Endothelial cell of umbilical vein (primary cell): ENCODE measurements at regions not wholly inside any gene's neighbourhood (a gene's known extent, or its start where the extent isn't known, plus 50 kb on each side); places are given as distances from the start of the nearest gene placed in this dataset.
A peak's percentile ranks its signal among the peaks of the same experiment; 100 is the strongest.

Source experiments
- BruUV-seq: library from RNA; stranded (reverse); fragments of 400-500 nt; replicated peaks from 2 replicates; lab custom pipeline; 2021; lab: Mats Ljungman, UMichigan
- CTCF ChIA-PET: fragments of 300-600, 350-600 bp; sonication (Branson Sonifier 250); formaldehyde crosslinking; loops from one replicate; lab custom pipeline; 2021; ENCODE audit warnings: antibody characterized with exemption, inconsistent platforms; lab: Charles Lee
- POLR2A ChIA-PET: fragments of 300-600, 350-600 bp; sonication (Branson Sonifier 250); formaldehyde crosslinking; loops from one replicate; lab custom pipeline; 2021; ENCODE audit warnings: antibody characterized with exemption, inconsistent platforms; lab: Charles Lee
- DNase-seq: peaks from one replicate; pipeline ENCODE4 v3.0.0-alpha.2; 2011; ENCODE audit warnings: low read depth, low spot score
- FAIRE-seq: peaks from 2 replicates; lab custom pipeline; 2011; peaks lifted over from hg19 to GRCh38; lab: Jason Lieb, UNC
- H2AFZ ChIP-seq: 2 replicates; pipeline ENCODE4 v1.6.0; 2012; ENCODE audit warnings: low read depth, low read length, control low read depth, inconsistent platforms
- H3K27ac ChIP-seq: 2 replicates; pipeline ENCODE4 v1.5.1; 2011; ENCODE audit warnings: low read depth, mild to moderate bottlenecking, control low read depth, low read length, moderate library complexity; ENCODE audit not compliant: insufficient read depth
- H3K27me3 ChIP-seq, 2 experiments: 2 replicates each; pipeline versions ENCODE4 v1.6.0 to v1.6.1; 2011; ENCODE audit warnings: low read length in 2 of 2, mixed read lengths in 1 of 2; ENCODE audit not compliant: control insufficient read depth in 2 of 2, insufficient read depth in 2 of 2
- H3K36me3 ChIP-seq, 2 experiments: 2 replicates in 1 of 2; 3 replicates in 1 of 2; pipeline ENCODE4 v1.5.1; 2011; ENCODE audit warnings: low read length in 2 of 2, mild to moderate bottlenecking in 1 of 2, moderate library complexity in 1 of 2; ENCODE audit not compliant: control insufficient read depth in 2 of 2, insufficient read depth in 2 of 2; ENCODE audit errors: extremely low read depth in 1 of 2
- H3K4me1 ChIP-seq: 3 replicates; pipeline ENCODE4 v1.5.1; 2011; ENCODE audit warnings: mild to moderate bottlenecking, low read length; ENCODE audit not compliant: control insufficient read depth, insufficient read depth; ENCODE audit errors: extremely low read depth
- H3K4me2 ChIP-seq: 2 replicates; pipeline ENCODE4 v1.6.1; 2011; ENCODE audit warnings: low read length, control low read depth, mixed read lengths; ENCODE audit not compliant: insufficient read depth
- H3K4me3 ChIP-seq, 3 experiments: fragments of 200-600 bp in 1 of 3; sonication (generic), shearing (Covaris generic) in 1 of 3; replicated peaks in 1 of 3; 2 replicates each; pipeline ENCODE4 v1.5.1; 2011 to 2016; ENCODE audit warnings: control low read depth in 3 of 3, low read length in 3 of 3, mild to moderate bottlenecking in 2 of 3, inconsistent platforms in 1 of 3, low read depth in 1 of 3, moderate library complexity in 1 of 3; ENCODE audit not compliant: insufficient read depth in 1 of 3
- H3K79me2 ChIP-seq: 2 replicates; pipeline ENCODE4 v1.6.0; 2012; ENCODE audit warnings: low read length, inconsistent platforms; ENCODE audit not compliant: control insufficient read depth, insufficient read depth
- H3K9ac ChIP-seq: replicated peaks from 2 replicates; pipeline ENCODE3; 2011; ENCODE audit warnings: low read length, control low read depth; ENCODE audit not compliant: insufficient read depth; ENCODE audit errors: extremely low read depth
- H3K9me1 ChIP-seq: replicated peaks from 3 replicates; pipeline ENCODE4 v1.6.0; 2011; ENCODE audit warnings: mild to moderate bottlenecking, low read length; ENCODE audit not compliant: control insufficient read depth, insufficient read depth; ENCODE audit errors: extremely low read depth
- H3K9me3 ChIP-seq: replicated peaks from 2 replicates; pipeline ENCODE4 v1.5.1; 2012; ENCODE audit warnings: low read length, inconsistent platforms; ENCODE audit not compliant: control insufficient read depth, insufficient read depth
- H4K20me1 ChIP-seq: replicated peaks from 2 replicates; pipeline ENCODE3; 2011; ENCODE audit warnings: mild to moderate bottlenecking, low read length; ENCODE audit not compliant: control insufficient read depth, insufficient read depth; ENCODE audit errors: extremely low read depth
- CTCF ChIP-seq, 2 donors: IDR thresholded peaks; 1 replicate in 1 of 2; 2 replicates in 1 of 2; pipeline ENCODE4 v1.5.1; 2011; ENCODE audit warnings: low read length in 2 of 2, mild to moderate bottlenecking in 2 of 2, moderate library complexity in 2 of 2, control low read depth in 1 of 2, inconsistent platforms in 1 of 2, low read depth in 1 of 2; ENCODE audit not compliant: insufficient read depth in 1 of 2; ENCODE audit errors: extremely low read depth in 1 of 2
- EZH2 ChIP-seq: IDR thresholded peaks from 2 replicates; pipeline ENCODE4 v1.6.1; 2012; ENCODE audit warnings: borderline replicate concordance, low read depth, mild to moderate bottlenecking, moderate library complexity, low read length, inconsistent platforms; ENCODE audit not compliant: severe bottlenecking
- FOS ChIP-seq: IDR thresholded peaks from 2 replicates; pipeline ENCODE4 v1.6.1; 2011; ENCODE audit warnings: mild to moderate bottlenecking, low read length, moderate library complexity, borderline replicate concordance; ENCODE audit not compliant: insufficient read depth
- GATA2 ChIP-seq: IDR thresholded peaks from 2 replicates; pipeline ENCODE4 v1.7.0; 2011; ENCODE audit warnings: low read depth, mild to moderate bottlenecking, moderate library complexity, mixed read lengths, low read length; ENCODE audit not compliant: insufficient read length, insufficient read depth
- JUN ChIP-seq: IDR thresholded peaks from 2 replicates; pipeline ENCODE4 v1.6.1; 2011; ENCODE audit warnings: borderline replicate concordance, low read depth; ENCODE audit not compliant: insufficient read length, insufficient read depth
- MAX ChIP-seq: IDR thresholded peaks from 2 replicates; pipeline ENCODE4 v1.6.1; 2011; ENCODE audit not compliant: insufficient read depth, insufficient read length
- MYC ChIP-seq: IDR thresholded peaks from one replicate; pipeline ENCODE4 v1.6.1; 2011; ENCODE audit warnings: mild to moderate bottlenecking, low read depth, low read length
- POLR2A ChIP-seq: IDR thresholded peaks from 2 replicates; pipeline ENCODE4 v1.6.1; 2012; ENCODE audit warnings: low read depth, mild to moderate bottlenecking, control low read depth, low read length
- POLR2AphosphoS5 ChIP-seq: IDR thresholded peaks from 2 replicates; pipeline ENCODE4 v1.6.1; 2012; ENCODE audit warnings: low read depth, mild to moderate bottlenecking, control low read depth, low read length, moderate library complexity; ENCODE audit not compliant: insufficient read depth
- dilution Hi-C: fragments of 300-500 bp; cut with MboI; formaldehyde crosslinking; loops from one replicate; pipeline ENCODE4 v1.15.0; 2019; ENCODE audit warnings: low sequenced_read_pairs; ENCODE audit not compliant: extremely low pct_ligation_motif_present
- intact Hi-C: fragments of 100-400 bp; cut with micrococcal nuclease; formaldehyde crosslinking; loops from one replicate; pipeline ENCODE4 v1.10.0; 2022

- Histone ChIP-seq H2AFZ (no peak overlapping the region), H3K9ac (no peak overlapping the region), H3K79me2 (no peaks in the 10 kb centered on the region), H3K9me3 (no peaks in the 10 kb centered on the region), H3K4me3 (no peak overlapping the region), H3K36me3 (no peaks in the 10 kb centered on the region), H3K27me3 (no peaks in the 10 kb centered on the region), H3K4me2 (no peak overlapping the region), H4K20me1 (no peaks in the 10 kb centered on the region), H3K4me1 (no peaks in the 10 kb centered on the region), H3K9me1 (no peaks in the 10 kb centered on the region), H3K27ac (no peak overlapping the region)
- intact Hi-C loops: no loop called here
- no peak for DNase-seq
- POLR2A ChIA-PET: no interaction called here
- no peak for TF ChIP-seq MAX
- no peak for TF ChIP-seq EZH2
- TF ChIP-seq FOS: no peak
- no peak for TF ChIP-seq MYC
- no peak for TF ChIP-seq POLR2AphosphoS5
- no peak for TF ChIP-seq JUN
- TF ChIP-seq GATA2: no peak
- TF ChIP-seq POLR2A: no peak
- TF ChIP-seq CTCF (IDR thresholded peaks at IDR 0.05; ENCODE audit: extremely low read depth in 1 of 2, insufficient read depth in 1 of 2, low read depth in 1 of 2, low read length in 2 of 2): no peak
- CTCF ChIA-PET: interaction anchor here (1.4 to 1.9 kb wide), 2 partner anchors 10 to 283 kb away, joined by 5 read pairs; no protein-coding TSS in a partner anchor
- no TSS peak for BruUV-seq
- peak; percentile 71 for FAIRE-seq
- dilution Hi-C loops: no loop called here
Observed at GRCh38 chr6:132207991-132208390, 193.3 kb downstream of the MOXD1 start.
